ENCODE measurements at regions not wholly inside any gene's neighbourhood (a gene's known extent, or its start where the extent isn't known, plus 50 kb on each side); places are given as distances from the start of the nearest gene placed in this dataset.

GRCh38 chr4:138611721-138612120, 369.6 kb upstream of the SLC7A11 start:
- Histone ChIP-seq H3K79me2 (no peaks in the 10 kb centered on the region), H3K9ac (no peak overlapping the region), H3K36me3 (ENCODE audit: control insufficient read depth, insufficient read depth, low read length) (no peaks in the 10 kb centered on the region), H3K27ac (no peak overlapping the region), H3K4me3 (ENCODE audit: low read depth, low read length) (no peak overlapping the region), H3K4me2 (ENCODE audit: low read length) (no peak overlapping the region), H3K4me1 (no peaks in the 10 kb centered on the region), H3K27me3 (ENCODE audit: control insufficient read depth, insufficient read depth, low read length) (no peaks in the 10 kb centered on the region), H3K9me3 (ENCODE audit: control insufficient read depth, low read length) (no peaks in the 10 kb centered on the region), H2AFZ (no peak overlapping the region)
- TF ChIP-seq CTCF (IDR thresholded peaks at IDR 0.05), result no peak

GRCh38 chr4:138611017-138611416, 368.9 kb upstream of the SLC7A11 start:
- Histone ChIP-seq H2AFZ (no peak overlapping the region), H3K27me3 (ENCODE audit: control insufficient read depth, insufficient read depth, low read length) (no peaks in the 10 kb centered on the region), H3K4me2 (ENCODE audit: low read length) (no peak overlapping the region), H3K4me1 (no peaks in the 10 kb centered on the region), H3K9ac (no peak overlapping the region), H3K27ac (no peak overlapping the region), H3K4me3 (ENCODE audit: low read depth, low read length) (no peak overlapping the region), H3K9me3 (ENCODE audit: control insufficient read depth, low read length) (no peaks in the 10 kb centered on the region), H3K79me2 (no peaks in the 10 kb centered on the region), H3K36me3 (ENCODE audit: control insufficient read depth, insufficient read depth, low read length) (no peaks in the 10 kb centered on the region)
- no peak for TF ChIP-seq CTCF (IDR thresholded peaks at IDR 0.05)

GRCh38 chr4:138609943-138610350, 367.8 kb upstream of the SLC7A11 start:
- no peak for TF ChIP-seq CTCF (IDR thresholded peaks at IDR 0.05)
- H3K4me3 ChIP-seq (ENCODE audit: low read depth, low read length), result no peak overlapping the region

GRCh38 chr4:138604556-138604955, 362.4 kb upstream of the SLC7A11 start:
- no peak for TF ChIP-seq CTCF (IDR thresholded peaks at IDR 0.05)
- H3K4me2 ChIP-seq (ENCODE audit: low read length), result no peak overlapping the region
- H3K36me3 ChIP-seq (ENCODE audit: control insufficient read depth, insufficient read depth, low read length), result no peaks in the 10 kb centered on the region
- no peaks in the 10 kb centered on the region for H3K4me1 ChIP-seq
- no peak overlapping the region for H3K9ac ChIP-seq
- no peak overlapping the region for H3K4me3 ChIP-seq (ENCODE audit: low read depth, low read length)
- H3K27ac ChIP-seq, result no peak overlapping the region
- no peaks in the 10 kb centered on the region for H3K27me3 ChIP-seq (ENCODE audit: control insufficient read depth, insufficient read depth, low read length)
- H2AFZ ChIP-seq, result no peak overlapping the region
- H3K9me3 ChIP-seq (ENCODE audit: control insufficient read depth, low read length), result no peaks in the 10 kb centered on the region
- H3K79me2 ChIP-seq, result no peaks in the 10 kb centered on the region

More at GRCh38 chr4:138609943-138610350, 367.8 kb upstream of the SLC7A11 start:
- Histone ChIP-seq H3K9ac (no peak overlapping the region), H2AFZ (no peak overlapping the region), H3K9me3 (ENCODE audit: control insufficient read depth, low read length) (no peaks in the 10 kb centered on the region), H3K79me2 (no peaks in the 10 kb centered on the region), H3K27me3 (ENCODE audit: control insufficient read depth, insufficient read depth, low read length) (no peaks in the 10 kb centered on the region), H3K4me1 (no peaks in the 10 kb centered on the region), H3K36me3 (ENCODE audit: control insufficient read depth, insufficient read depth, low read length) (no peaks in the 10 kb centered on the region), H3K4me2 (ENCODE audit: low read length) (no peak overlapping the region), H3K27ac (no peak overlapping the region)

GRCh38 chr4:138602664-138603063, 360.5 kb upstream of the SLC7A11 start:
- Histone ChIP-seq H3K4me1 (no peaks in the 10 kb centered on the region), H3K4me3 (ENCODE audit: low read depth, low read length) (no peak overlapping the region), H2AFZ (no peak overlapping the region), H3K27me3 (ENCODE audit: control insufficient read depth, insufficient read depth, low read length) (no peaks in the 10 kb centered on the region), H3K27ac (no peak overlapping the region), H3K4me2 (ENCODE audit: low read length) (no peak overlapping the region), H3K36me3 (ENCODE audit: control insufficient read depth, insufficient read depth, low read length) (no peaks in the 10 kb centered on the region), H3K9me3 (ENCODE audit: control insufficient read depth, low read length) (no peaks in the 10 kb centered on the region), H3K9ac (no peak overlapping the region), H3K79me2 (no peaks in the 10 kb centered on the region)
- TF ChIP-seq CTCF (IDR thresholded peaks at IDR 0.05), result no peak

Data from parathyroid adenoma (tissue), 2 donors.